H1 (cell line): ENCODE measurements at regions not wholly inside any gene's neighbourhood (a gene's known extent, or its start where the extent isn't known, plus 50 kb on each side); places are given as distances from the start of the nearest gene placed in this dataset.

Experiments
- CHD7 ChIP-seq: fragments of 300-600 bp; sonication (generic); IDR thresholded peaks from 2 replicates; pipeline ENCODE4 v1.7.1; 2012; ENCODE audit warnings: low read length, moderate library complexity, mild to moderate bottlenecking, inconsistent platforms; ENCODE audit not compliant: insufficient replicate concordance
- EZH2 ChIP-seq: fragments of 200-600 bp; sonication (generic); IDR thresholded peaks from 2 replicates; pipeline ENCODE4 v1.7.1; 2012; ENCODE audit warnings: low read depth, mild to moderate bottlenecking, moderate library complexity, low read length, inconsistent platforms; ENCODE audit not compliant: severe bottlenecking
- NRF1 ChIP-seq: IDR thresholded peaks from 2 replicates; pipeline ENCODE4 v1.6.1; 2011; ENCODE audit warnings: mild to moderate bottlenecking, low read depth, low read length, improper control_type of control experiment

GRCh38 chr22:49431551-49431950, 396.1 kb downstream of the BRD1 start (continued):
- TF ChIP-seq NRF1 (no peak), EZH2 (no peak), CHD7 (no peak)
- TF ChIP-seq, all 59 proteins: peak for 0
